Heart right ventricle (tissue), 16 donors: ENCODE measurements at regions not wholly inside any gene's neighbourhood (a gene's known extent, or its start where the extent isn't known, plus 50 kb on each side); places are given as distances from the start of the nearest gene placed in this dataset.

ENCODE experiments used
- ATAC-seq, 8 donors: fragments of 200-7000 bp; cut with Tn5 transposase; one replicate each; pipeline ENCODE4 v1.9.1; 2020; ENCODE audit warnings: mild to moderate bottlenecking in 8 of 8, moderate library complexity in 8 of 8, moderate number of reproducible peaks in 1 of 8
- DNase-seq, 2 donors: peaks; one replicate each; pipeline ENCODE4 v3.0.0-alpha.2; 2020
- H3K27ac ChIP-seq, 10 donors: fragments of 200-600 bp; sonication (generic) in 2 of 10; one replicate each; pipeline versions ENCODE4 v1.5.0 to v1.8.0; 2020 to 2022; ENCODE audit warnings: mild to moderate bottlenecking in 3 of 10
- H3K27me3 ChIP-seq, 7 donors: fragments of 200-600 bp; one replicate each; pipeline ENCODE4 v1.8.0; 2021 to 2022; ENCODE audit warnings: mild to moderate bottlenecking in 2 of 7
- H3K36me3 ChIP-seq, 9 donors: fragments of 200-600 bp; sonication (generic) in 1 of 9; one replicate each; pipeline versions ENCODE4 v1.5.0 to v1.8.0; 2020 to 2022; ENCODE audit warnings: mild to moderate bottlenecking in 2 of 9
- H3K4me1 ChIP-seq, 9 donors: fragments of 200-600 bp; sonication (generic) in 1 of 9; one replicate each; pipeline versions ENCODE4 v1.5.0 to v1.8.0; 2020 to 2022; ENCODE audit warnings: mild to moderate bottlenecking in 4 of 9
- H3K4me3 ChIP-seq, 10 donors: fragments of 200-600 bp; sonication (generic) in 2 of 10; one replicate each; pipeline versions ENCODE4 v1.5.0 to v1.8.0; 2020 to 2022; ENCODE audit warnings: mild to moderate bottlenecking in 7 of 10, moderate library complexity in 2 of 10
- H3K9me3 ChIP-seq, 11 donors: fragments of 200-600 bp in 10 of 11; sonication (generic) in 2 of 11; one replicate each; pipeline versions ENCODE4 v1.5.0 to v1.8.0; 2013 to 2022; ENCODE audit warnings: mild to moderate bottlenecking in 2 of 11, control low read depth in 1 of 11, moderate library complexity in 1 of 11
- CTCF ChIP-seq, 9 donors: fragments of 200-600 bp; sonication (generic) in 2 of 9; IDR thresholded peaks; one replicate each; pipeline versions ENCODE4 v1.5.0 to v1.8.0; 2021 to 2022; ENCODE audit warnings: antibody characterized with exemption in 9 of 9, mild to moderate bottlenecking in 5 of 9, moderate library complexity in 1 of 9
- WGBS, 2 donors: extraction: QIAGEN DNeasy Blood & Tissue Kit; methylation state at CpG; one replicate each; pipeline ENCODE4 v1.1.7; 2013; ENCODE audit warnings: inconsistent platforms in 1 of 2; 5-methylcytosine and 5-hydroxymethylcytosine counted together
- intact Hi-C, 10 donors: fragments of 100-400 bp; cut with DNase I; formaldehyde crosslinking; loops; one replicate each; pipeline versions ENCODE4 v1.11.1 to v1.14.2; 2022
- donor health status: Arrhythmogenic right ventricular cardiomyopathy.
- donor health status: ischemic (EF 13 %, LVEDD 7.1; RV severe dilation, severe dysfunction).
- donor health status: healthy with polysubstance abuse.
- donor health status: DM: no; HTN: yes; CAD: no.
- donor health status: DM: no; HTN: no; CAD: no.
- donor health status: ischemic (EF 25% LVEDD 6.9; RV normal size, moderate dysfunction).
- donor health status: ischemic (EF 25% LVEDD 5.7; RV mildly dilated, moderate dysfunction).
- donor health status: healthy.
- donor health status: DM: yes; HTN: yes; CAD: no.
- donor health status: Ischemic cardiomyopathy.
- donor health status: ischemic (EF 35%, LVEDD 5.7; RV mildly dilated, moderate dysfunction).
- donor health status: nonischemic (EF 11% LVEDD 7.7; RV severe dilation, severe dysfunction).
- donor health status: DM: yes; HTN: yes; CAD: no.
- donor health status: PGD.
- donor health status: ischemic (EF 29% LVEDD 5.4; RV normal size, mild dysfunction).
- donor health status: nonischemic (EF 23%, LVEDD 6.1; RV moderate dilation, normal function).

- H3K27ac ChIP-seq: peak overlapping the region in 9 of 10 donors; percentile 68 to 85 (median 75)
- WGBS, 2 donors: 71 to 74% methylated on average over 4 of the region's 4 CpGs
- H3K9me3 ChIP-seq: no peaks in the 10 kb centered on the region
- H3K4me3 ChIP-seq: peak overlapping the region in 8 of 10 donors; percentile 18 to 52 (median 48)
- intact Hi-C loops: loop anchor here in 2 of 10 donors (10.0 kb wide), 2 partner anchors 94 to 134 kb away; partner anchors contain the start of gene GLI2 (in 1 of the 2)
- no peak for TF ChIP-seq CTCF (IDR thresholded peaks at IDR 0.05)
- H3K27me3 ChIP-seq: peaks cover 0 to 30% (median 14%) of the 10 kb centered on the region in 7 donors
- H3K4me1 ChIP-seq: peaks cover 0 to 29% (median 10%) of the 10 kb centered on the region in 9 donors
- ATAC-seq: no peak
- H3K36me3 ChIP-seq: no peaks in the 10 kb centered on the region
- DNase-seq: no peak
Measured at GRCh38 chr2:120868366-120868765, 132.7 kb downstream of the GLI2 start.

- no peaks in the 10 kb centered on the region for H3K9me3 ChIP-seq
- no peaks in the 10 kb centered on the region for H3K36me3 ChIP-seq
- H3K4me1 ChIP-seq: peaks cover 0 to 28% (median 9%) of the 10 kb centered on the region in 9 donors
- intact Hi-C loops: loop anchor here in 2 of 10 donors (10.0 kb wide), 2 partner anchors 94 to 134 kb away; partner anchors contain the start of gene GLI2 (in 1 of the 2)
- no peak for TF ChIP-seq CTCF (IDR thresholded peaks at IDR 0.05)
- peak overlapping the region in 3 of 10 donors; percentile 75 to 84 (median 83) for H3K27ac ChIP-seq
- WGBS, 2 donors: 90 to 94% methylated on average over 1 of the region's 1 CpG
- H3K4me3 ChIP-seq: no peak overlapping the region
- DNase-seq (no peak), ATAC-seq (no peak)
- H3K27me3 ChIP-seq: peaks cover 0 to 30% (median 14%) of the 10 kb centered on the region in 7 donors
Measured at GRCh38 chr2:120869036-120869729, 133.5 kb downstream of the GLI2 start.

GRCh38 chr2:120869730-120870466, 134.2 kb downstream of the GLI2 start:
- H3K4me1 ChIP-seq: peaks cover 0 to 33% (median 9%) of the 10 kb centered on the region in 9 donors
- WGBS, 2 donors: 69 to 78% methylated on average over 5 of the region's 5 CpGs
- ATAC-seq (no peak), DNase-seq (no peak)
- H3K27ac ChIP-seq: no peak overlapping the region
- TF ChIP-seq CTCF (IDR thresholded peaks at IDR 0.05): no peak
- H3K27me3 ChIP-seq: peaks cover 0 to 30% (median 11%) of the 10 kb centered on the region in 7 donors
- H3K9me3 ChIP-seq: no peaks in the 10 kb centered on the region
- H3K4me3 ChIP-seq: no peak overlapping the region
- intact Hi-C loops: loop anchor here in 2 of 10 donors (10.0 kb wide), 2 partner anchors 95 to 135 kb away; partner anchors contain the start of gene GLI2 (in 1 of the 2)
- no peaks in the 10 kb centered on the region for H3K36me3 ChIP-seq

- Histone ChIP-seq H3K36me3 (no peaks in the 10 kb centered on the region), H3K4me1 (peaks cover 0 to 37% (median 9%) of the 10 kb centered on the region in 9 donors), H3K4me3 (no peak overlapping the region), H3K27me3 (peaks cover 0 to 30% (median 11%) of the 10 kb centered on the region in 7 donors), H3K27ac (no peak overlapping the region), H3K9me3 (no peaks in the 10 kb centered on the region)
- WGBS, 2 donors: 96 to 97% methylated on average over 9 of the region's 9 CpGs
- DNase-seq (no peak), ATAC-seq (no peak)
- no peak for TF ChIP-seq CTCF (IDR thresholded peaks at IDR 0.05)
- intact Hi-C loops: no loop called here
Measured at GRCh38 chr2:120870467-120870788, 134.8 kb downstream of the GLI2 start.
